ENCODE measurements at regions not wholly inside any gene's neighbourhood (a gene's known extent, or its start where the extent isn't known, plus 50 kb on each side); places are given as distances from the start of the nearest gene placed in this dataset.

DNA sequence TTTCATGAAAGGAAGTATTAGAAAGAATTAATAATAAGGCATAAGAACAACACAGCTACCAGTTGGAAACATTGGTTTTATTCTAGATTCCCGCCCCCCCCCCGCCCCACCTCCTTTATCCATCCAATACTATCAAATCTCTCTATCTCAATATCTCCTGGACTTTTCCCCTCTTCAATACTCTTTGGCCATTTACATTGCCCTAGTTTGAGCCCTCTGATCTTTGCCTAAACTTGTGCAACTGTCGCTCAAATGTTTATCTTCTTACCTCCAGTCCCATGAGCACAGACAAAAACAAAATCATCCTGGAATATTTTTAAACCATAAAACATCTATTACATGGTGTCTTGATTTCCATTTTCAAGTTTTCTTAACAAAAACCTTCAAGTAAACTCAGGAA, 488.2 kb downstream of the KLHL13 start:
- TF ChIP-seq, protein P1, sequence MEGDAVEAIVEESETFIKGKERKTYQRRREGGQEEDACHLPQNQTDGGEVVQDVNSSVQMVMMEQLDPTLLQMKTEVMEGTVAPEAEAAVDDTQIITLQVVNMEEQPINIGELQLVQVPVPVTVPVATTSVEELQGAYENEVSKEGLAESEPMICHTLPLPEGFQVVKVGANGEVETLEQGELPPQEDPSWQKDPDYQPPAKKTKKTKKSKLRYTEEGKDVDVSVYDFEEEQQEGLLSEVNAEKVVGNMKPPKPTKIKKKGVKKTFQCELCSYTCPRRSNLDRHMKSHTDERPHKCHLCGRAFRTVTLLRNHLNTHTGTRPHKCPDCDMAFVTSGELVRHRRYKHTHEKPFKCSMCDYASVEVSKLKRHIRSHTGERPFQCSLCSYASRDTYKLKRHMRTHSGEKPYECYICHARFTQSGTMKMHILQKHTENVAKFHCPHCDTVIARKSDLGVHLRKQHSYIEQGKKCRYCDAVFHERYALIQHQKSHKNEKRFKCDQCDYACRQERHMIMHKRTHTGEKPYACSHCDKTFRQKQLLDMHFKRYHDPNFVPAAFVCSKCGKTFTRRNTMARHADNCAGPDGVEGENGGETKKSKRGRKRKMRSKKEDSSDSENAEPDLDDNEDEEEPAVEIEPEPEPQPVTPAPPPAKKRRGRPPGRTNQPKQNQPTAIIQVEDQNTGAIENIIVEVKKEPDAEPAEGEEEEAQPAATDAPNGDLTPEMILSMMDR (IDR thresholded peaks at IDR 0.05; ENCODE audit: insufficient read depth in 1 of 2, low read depth in 1 of 2, low read length in 1 of 2, severe bottlenecking in 1 of 2, unreplicated experiment in 1 of 2) = no peak
- Histone ChIP-seq H3K9me3 (no peaks in the 10 kb centered on the region), H3K4me1 (no peaks in the 10 kb centered on the region), H3K27me3 (replicated peaks; ENCODE audit: control insufficient read depth, insufficient read depth, low read length) (no peaks in the 10 kb centered on the region), H3K4me3 (ENCODE audit: low read depth, low read length) (no peak overlapping the region), H3K36me3 (ENCODE audit: control insufficient read depth, insufficient read depth, low read length) (no peaks in the 10 kb centered on the region)
- ChIA-PET CTCF (no interaction called here), POLR2A (no interaction called here)
- intact Hi-C loops (cut with micrococcal nuclease; ENCODE audit: unreplicated experiment) = no loop called here
- Mint-ChIP-seq H3K4me1 (ENCODE audit: low read depth, unreplicated experiment) (no peaks in the 10 kb centered on the region), H3K27ac (ENCODE audit: unreplicated experiment) (no peak overlapping the region), H3K4me3 (ENCODE audit: unreplicated experiment) (no peak overlapping the region), H3K27me3 (ENCODE audit: insufficient read depth, unreplicated experiment) (peaks cover 3% of the 10 kb centered on the region), H3K9me3 (ENCODE audit: unreplicated experiment) (no peaks in the 10 kb centered on the region), H3K36me3 (ENCODE audit: insufficient read depth, unreplicated experiment) (no peaks in the 10 kb centered on the region)
- BruUV-seq (replicated peaks) = no TSS peak
- no peak for DNase-seq

DNA sequence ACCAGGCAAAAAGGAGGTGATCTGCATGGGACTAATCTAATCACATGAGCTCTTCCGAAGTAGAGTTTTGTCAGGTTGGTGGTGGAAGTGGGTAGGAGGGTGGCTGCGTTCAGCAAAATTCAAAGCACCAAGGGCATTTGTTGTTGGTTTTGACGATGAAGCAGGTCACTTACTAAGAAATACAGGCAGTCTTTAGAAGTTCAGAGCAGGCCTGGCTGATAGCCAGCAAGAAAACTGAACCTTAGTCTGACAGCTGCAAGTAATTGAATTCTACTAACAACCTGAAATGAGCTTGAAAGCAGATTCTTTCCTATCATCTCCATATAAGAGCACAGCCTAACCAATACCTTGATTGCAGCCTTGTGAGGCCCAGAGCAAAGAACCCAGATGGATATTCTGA, 505.8 kb downstream of the KLHL13 start:
- H3K27me3 ChIP-seq (replicated peaks; ENCODE audit: control insufficient read depth, insufficient read depth, low read length) = no peaks in the 10 kb centered on the region
- DNase-seq = no peak
- CTCF ChIA-PET = no interaction called here
- no peak overlapping the region for H3K4me3 ChIP-seq (ENCODE audit: low read depth, low read length)
- TF ChIP-seq, protein P1 (IDR thresholded peaks at IDR 0.05; ENCODE audit: insufficient read depth in 1 of 2, low read depth in 1 of 2, low read length in 1 of 2, severe bottlenecking in 1 of 2, unreplicated experiment in 1 of 2) = no peak
- POLR2A ChIA-PET = no interaction called here
- Mint-ChIP-seq H3K4me3 (ENCODE audit: unreplicated experiment) (no peak overlapping the region), H3K9me3 (ENCODE audit: unreplicated experiment) (no peaks in the 10 kb centered on the region), H3K27ac (ENCODE audit: unreplicated experiment) (no peak overlapping the region), H3K36me3 (ENCODE audit: insufficient read depth, unreplicated experiment) (no peaks in the 10 kb centered on the region), H3K27me3 (ENCODE audit: insufficient read depth, unreplicated experiment) (no peaks in the 10 kb centered on the region), H3K4me1 (ENCODE audit: low read depth, unreplicated experiment) (no peaks in the 10 kb centered on the region)
- H3K9me3 ChIP-seq = no peaks in the 10 kb centered on the region
- BruUV-seq (replicated peaks) = no TSS peak
- no peaks in the 10 kb centered on the region for H3K4me1 ChIP-seq
- no peaks in the 10 kb centered on the region for H3K36me3 ChIP-seq (ENCODE audit: control insufficient read depth, insufficient read depth, low read length)
- intact Hi-C loops (cut with micrococcal nuclease; ENCODE audit: unreplicated experiment) = no loop called here

DNA sequence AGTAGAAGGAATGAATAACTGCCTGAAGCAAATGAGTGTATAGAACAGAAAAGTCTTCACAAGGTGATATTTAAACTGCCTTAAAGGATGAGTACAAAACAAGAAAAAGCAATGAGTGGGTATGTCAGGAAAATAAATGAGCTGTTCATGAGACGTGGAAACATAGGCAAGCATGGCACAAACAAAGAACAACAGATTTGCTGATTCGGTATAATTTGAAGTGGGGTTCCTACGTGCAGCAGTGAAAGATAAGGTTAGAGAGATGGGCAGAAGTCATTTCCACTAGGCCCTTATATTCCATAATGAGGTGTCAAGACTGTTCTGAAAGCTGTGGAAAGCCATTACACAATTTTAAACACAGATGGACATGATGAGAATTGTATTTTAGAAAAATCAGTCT, 506.6 kb downstream of the KLHL13 start:
- no peaks in the 10 kb centered on the region for H3K9me3 Mint-ChIP-seq (ENCODE audit: unreplicated experiment)
- H3K36me3 ChIP-seq (ENCODE audit: control insufficient read depth, insufficient read depth, low read length) = no peaks in the 10 kb centered on the region
- no peak overlapping the region for H3K4me3 ChIP-seq (ENCODE audit: low read depth, low read length)
- no peak overlapping the region for H3K4me3 Mint-ChIP-seq (ENCODE audit: unreplicated experiment)
- no peaks in the 10 kb centered on the region for H3K9me3 ChIP-seq
- H3K4me1 ChIP-seq = no peaks in the 10 kb centered on the region
- no peaks in the 10 kb centered on the region for H3K4me1 Mint-ChIP-seq (ENCODE audit: low read depth, unreplicated experiment)
- TF ChIP-seq, protein P1 (IDR thresholded peaks at IDR 0.05; ENCODE audit: insufficient read depth in 1 of 2, low read depth in 1 of 2, low read length in 1 of 2, severe bottlenecking in 1 of 2, unreplicated experiment in 1 of 2) = no peak
- no TSS peak for BruUV-seq (replicated peaks)
- intact Hi-C loops (cut with micrococcal nuclease; ENCODE audit: unreplicated experiment) = no loop called here
- POLR2A ChIA-PET = no interaction called here
- no peaks in the 10 kb centered on the region for H3K27me3 ChIP-seq (replicated peaks; ENCODE audit: control insufficient read depth, insufficient read depth, low read length)
- CTCF ChIA-PET = no interaction called here
- DNase-seq = no peak
- H3K27me3 Mint-ChIP-seq (ENCODE audit: insufficient read depth, unreplicated experiment) = no peaks in the 10 kb centered on the region
- H3K27ac Mint-ChIP-seq (ENCODE audit: unreplicated experiment) = no peak overlapping the region
- no peaks in the 10 kb centered on the region for H3K36me3 Mint-ChIP-seq (ENCODE audit: insufficient read depth, unreplicated experiment)

All from Caco-2 (cell line).